Cardiac fibroblast (primary cell): ENCODE measurements at regions not wholly inside any gene's neighbourhood (a gene's known extent, or its start where the extent isn't known, plus 50 kb on each side); places are given as distances from the start of the nearest gene placed in this dataset.

Source experiments
- DNase-seq, 2 donors: peaks; one replicate each; pipeline versions ENCODE4 v3.0.0 to v3.0.0-alpha.2; 2010; ENCODE audit warnings: low read depth in 2 of 2
- H3K4me3 ChIP-seq, 2 donors: replicated peaks in 1 of 2; 1 replicate in 1 of 2; 2 replicates in 1 of 2; pipeline ENCODE4 v1.5.1; 2011; ENCODE audit warnings: low read depth in 2 of 2, low read length in 2 of 2, mild to moderate bottlenecking in 2 of 2, moderate library complexity in 1 of 2
- TF ChIP-seq, protein P1 (sequence below): IDR thresholded peaks from one replicate; pipeline ENCODE4 v1.5.1; 2011; ENCODE audit warnings: low read depth, mild to moderate bottlenecking, low read length, inconsistent platforms

DNA sequence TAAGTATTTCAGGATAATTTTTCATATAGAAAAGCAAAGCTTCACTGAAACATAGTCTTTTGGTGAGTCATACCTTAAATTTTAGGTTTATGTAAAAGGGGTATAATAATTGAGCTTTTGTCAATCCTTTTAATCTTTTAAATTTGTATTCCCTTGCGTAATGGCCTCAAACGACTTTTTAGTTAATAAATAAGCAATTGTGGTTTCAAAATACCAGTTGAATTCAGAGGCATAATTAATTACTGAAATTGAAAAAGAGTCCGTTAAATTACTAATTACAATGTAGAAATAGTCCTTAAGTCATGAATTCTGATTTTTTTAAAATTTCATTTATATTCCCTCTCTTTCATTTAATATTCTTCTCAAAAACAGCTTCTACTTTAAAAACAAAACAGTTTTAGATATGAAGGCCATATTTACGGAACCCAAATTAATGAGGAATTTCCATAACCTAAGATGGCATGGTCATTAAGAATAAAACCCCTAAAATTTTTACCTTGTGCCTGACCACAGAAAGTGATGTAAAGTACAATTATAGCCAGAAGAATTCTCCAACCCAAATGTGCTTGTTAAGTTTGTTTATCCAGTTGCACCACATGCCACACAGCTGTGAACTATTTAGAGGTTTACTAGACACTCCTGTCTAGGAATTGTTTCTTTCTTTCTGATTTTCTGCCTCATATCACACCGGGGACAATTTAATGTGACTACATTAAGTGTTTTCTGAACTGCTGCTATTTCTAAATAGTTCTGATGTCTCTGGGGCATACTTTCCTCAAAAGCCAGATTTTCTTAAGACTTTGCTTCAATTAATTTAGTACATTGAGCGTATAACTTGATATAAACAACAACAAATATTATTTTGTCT, 60.7 kb upstream of the ITGA4 start:
- TF ChIP-seq, protein P1, sequence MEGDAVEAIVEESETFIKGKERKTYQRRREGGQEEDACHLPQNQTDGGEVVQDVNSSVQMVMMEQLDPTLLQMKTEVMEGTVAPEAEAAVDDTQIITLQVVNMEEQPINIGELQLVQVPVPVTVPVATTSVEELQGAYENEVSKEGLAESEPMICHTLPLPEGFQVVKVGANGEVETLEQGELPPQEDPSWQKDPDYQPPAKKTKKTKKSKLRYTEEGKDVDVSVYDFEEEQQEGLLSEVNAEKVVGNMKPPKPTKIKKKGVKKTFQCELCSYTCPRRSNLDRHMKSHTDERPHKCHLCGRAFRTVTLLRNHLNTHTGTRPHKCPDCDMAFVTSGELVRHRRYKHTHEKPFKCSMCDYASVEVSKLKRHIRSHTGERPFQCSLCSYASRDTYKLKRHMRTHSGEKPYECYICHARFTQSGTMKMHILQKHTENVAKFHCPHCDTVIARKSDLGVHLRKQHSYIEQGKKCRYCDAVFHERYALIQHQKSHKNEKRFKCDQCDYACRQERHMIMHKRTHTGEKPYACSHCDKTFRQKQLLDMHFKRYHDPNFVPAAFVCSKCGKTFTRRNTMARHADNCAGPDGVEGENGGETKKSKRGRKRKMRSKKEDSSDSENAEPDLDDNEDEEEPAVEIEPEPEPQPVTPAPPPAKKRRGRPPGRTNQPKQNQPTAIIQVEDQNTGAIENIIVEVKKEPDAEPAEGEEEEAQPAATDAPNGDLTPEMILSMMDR, result no peak
- H3K4me3 ChIP-seq, result no peak overlapping the region
- DNase-seq, result peak in 1 of 2 donors; percentile 18

DNA sequence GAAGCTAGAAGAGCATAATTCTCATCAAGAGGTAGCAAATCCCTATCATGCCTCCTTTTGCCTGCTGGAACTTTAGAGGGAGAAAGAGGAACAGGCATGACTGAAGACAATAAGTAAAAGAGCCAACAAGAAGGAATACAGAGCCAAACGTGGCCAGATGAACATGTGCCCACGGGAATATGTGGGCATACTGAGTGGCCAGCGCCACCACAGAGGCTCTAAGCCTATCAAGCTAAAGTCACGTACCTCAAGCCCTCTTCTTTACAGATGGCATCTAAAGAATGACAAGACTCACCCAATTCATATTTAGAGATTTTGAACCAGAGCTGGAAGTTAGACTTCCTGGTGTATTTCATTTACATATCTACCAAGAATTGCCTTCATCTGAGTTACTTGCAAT, 59.9 kb upstream of the ITGA4 start:
- TF ChIP-seq, protein P1, result no peak
- DNase-seq, result no peak
- H3K4me3 ChIP-seq, result no peak overlapping the region

DNA sequence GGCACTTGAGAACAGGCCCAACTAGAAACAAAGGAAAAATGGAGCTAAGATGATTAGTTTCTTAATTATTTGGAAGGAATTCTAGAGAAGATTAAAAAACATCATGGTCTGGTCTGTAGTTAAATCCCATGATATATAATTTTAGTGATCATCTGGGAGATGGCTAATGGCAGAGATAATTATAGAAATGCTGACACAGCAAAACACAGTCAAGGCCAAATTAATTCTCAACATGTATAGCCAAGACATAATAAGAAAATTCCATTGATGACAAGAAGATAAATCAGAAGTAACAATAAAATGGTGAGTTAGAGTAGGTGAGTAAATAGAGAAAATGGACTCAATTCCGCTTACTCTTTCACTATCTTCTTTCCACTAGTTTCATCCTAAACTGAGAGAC, 59.2 kb upstream of the ITGA4 start:
- no peak overlapping the region for H3K4me3 ChIP-seq
- no peak for DNase-seq
- TF ChIP-seq, protein P1, result no peak

DNA sequence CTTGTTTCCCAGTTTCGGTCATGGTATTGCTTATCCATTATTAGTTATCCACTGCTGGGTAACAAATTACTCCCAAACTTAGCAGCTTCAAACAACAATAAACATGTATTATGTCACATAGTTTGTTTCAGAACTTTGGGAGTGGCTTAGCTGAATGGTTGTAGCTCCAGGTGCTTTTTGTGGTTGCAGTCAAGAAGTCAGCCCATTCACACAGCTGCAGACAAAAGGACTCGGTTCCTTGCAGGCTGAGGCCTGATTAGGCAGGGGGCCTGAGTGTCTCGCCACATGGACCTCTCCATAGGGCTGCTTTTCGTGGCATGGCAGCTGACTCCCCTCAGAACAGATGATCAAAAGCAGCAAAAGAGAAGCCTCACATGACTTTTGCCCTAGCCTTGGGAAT, 58.2 kb upstream of the ITGA4 start:
- TF ChIP-seq, protein P1, result no peak
- no peak for DNase-seq
- no peak overlapping the region for H3K4me3 ChIP-seq

DNA sequence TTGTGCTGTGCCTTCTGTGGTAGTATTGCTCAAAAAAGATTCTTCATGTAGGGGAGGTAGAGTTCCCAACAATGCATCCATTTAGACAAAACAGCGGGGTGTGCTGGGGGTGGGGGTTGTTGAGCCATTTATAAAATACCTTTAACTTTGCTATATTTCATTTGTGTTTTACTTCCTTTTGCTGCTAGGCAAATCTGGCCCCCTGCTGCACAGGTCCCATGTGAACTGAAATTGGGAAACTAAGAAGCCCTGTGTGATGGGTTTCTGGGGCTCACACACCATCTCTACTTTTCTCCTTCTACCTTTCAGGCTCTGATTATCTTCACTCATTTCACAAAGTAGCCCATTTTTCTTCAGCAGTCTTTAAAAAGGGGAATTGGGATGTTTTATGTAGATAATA, 52.7 kb upstream of the ITGA4 start:
- TF ChIP-seq, protein P1, result no peak
- no peak overlapping the region for H3K4me3 ChIP-seq
- no peak for DNase-seq

DNA sequence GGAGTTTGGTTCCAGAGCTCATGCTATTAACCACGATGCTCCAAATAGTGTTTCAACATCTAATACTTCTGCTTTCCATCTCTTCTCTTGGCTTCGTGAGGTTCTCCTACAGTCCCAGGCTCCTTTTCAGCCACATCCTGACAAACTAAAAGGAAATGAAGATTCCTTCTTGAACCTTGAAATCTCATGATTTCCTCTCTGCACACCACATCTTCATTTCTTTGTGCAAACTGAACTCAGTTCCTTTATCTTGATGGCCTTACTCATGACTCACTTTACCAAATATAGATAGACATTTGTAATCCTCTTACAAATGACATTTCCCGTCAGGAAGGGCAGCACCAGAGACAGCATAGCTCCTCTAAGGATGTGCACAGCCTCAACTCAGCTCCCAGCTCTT, 50.0 kb upstream of the ITGA4 start:
- H3K4me3 ChIP-seq, result no peak overlapping the region
- TF ChIP-seq, protein P1, result no peak
- no peak for DNase-seq
